BJ (cell line): ENCODE measurements at regions not wholly inside any gene's neighbourhood (a gene's known extent, or its start where the extent isn't known, plus 50 kb on each side); places are given as distances from the start of the nearest gene placed in this dataset.

Source experiments
- CTCF ChIA-PET: fragments of 350-600 bp; formaldehyde crosslinking; extraction: SDS; loops from one replicate; lab custom pipeline; 2021; ENCODE audit warnings: antibody characterized with exemption, inconsistent platforms; lab: Yijun Ruan, JAX
- POLR2A ChIA-PET: fragments of 300-600 bp; sonication (Branson Sonifier 250); formaldehyde crosslinking; extraction: SDS; loops from one replicate; lab custom pipeline; 2021; ENCODE audit warnings: antibody characterized with exemption; lab: Charles Lee
- DNase-seq: peaks from one replicate; pipeline ENCODE4 v3.0.0-alpha.2; 2011; ENCODE audit warnings: low read depth
- H3K27me3 ChIP-seq: 2 replicates; pipeline ENCODE4 v1.6.0; 2011; ENCODE audit warnings: low read length; ENCODE audit not compliant: control insufficient read depth, insufficient read depth
- H3K36me3 ChIP-seq: 2 replicates; pipeline ENCODE4 v1.5.1; 2011; ENCODE audit warnings: low read length; ENCODE audit not compliant: control insufficient read depth, insufficient read depth
- H3K4me3 ChIP-seq: 2 replicates; pipeline ENCODE4 v1.5.1; 2011; ENCODE audit warnings: low read depth, mild to moderate bottlenecking, control low read depth, low read length
- TF ChIP-seq, protein P1 (sequence below): IDR thresholded peaks from 2 replicates; pipeline ENCODE4 v1.5.1; 2011; ENCODE audit warnings: low read depth, mild to moderate bottlenecking, control low read depth, inconsistent platforms, low read length, moderate library complexity; ENCODE audit not compliant: insufficient read depth

GRCh38 chr11:101321222-101321621, 191.6 kb upstream of the PGR start:
- TF ChIP-seq, protein P1, sequence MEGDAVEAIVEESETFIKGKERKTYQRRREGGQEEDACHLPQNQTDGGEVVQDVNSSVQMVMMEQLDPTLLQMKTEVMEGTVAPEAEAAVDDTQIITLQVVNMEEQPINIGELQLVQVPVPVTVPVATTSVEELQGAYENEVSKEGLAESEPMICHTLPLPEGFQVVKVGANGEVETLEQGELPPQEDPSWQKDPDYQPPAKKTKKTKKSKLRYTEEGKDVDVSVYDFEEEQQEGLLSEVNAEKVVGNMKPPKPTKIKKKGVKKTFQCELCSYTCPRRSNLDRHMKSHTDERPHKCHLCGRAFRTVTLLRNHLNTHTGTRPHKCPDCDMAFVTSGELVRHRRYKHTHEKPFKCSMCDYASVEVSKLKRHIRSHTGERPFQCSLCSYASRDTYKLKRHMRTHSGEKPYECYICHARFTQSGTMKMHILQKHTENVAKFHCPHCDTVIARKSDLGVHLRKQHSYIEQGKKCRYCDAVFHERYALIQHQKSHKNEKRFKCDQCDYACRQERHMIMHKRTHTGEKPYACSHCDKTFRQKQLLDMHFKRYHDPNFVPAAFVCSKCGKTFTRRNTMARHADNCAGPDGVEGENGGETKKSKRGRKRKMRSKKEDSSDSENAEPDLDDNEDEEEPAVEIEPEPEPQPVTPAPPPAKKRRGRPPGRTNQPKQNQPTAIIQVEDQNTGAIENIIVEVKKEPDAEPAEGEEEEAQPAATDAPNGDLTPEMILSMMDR: no peak
- CTCF ChIA-PET: no interaction called here
- Histone ChIP-seq H3K36me3 (no peaks in the 10 kb centered on the region), H3K4me3 (no peak overlapping the region), H3K27me3 (no peaks in the 10 kb centered on the region)
- POLR2A ChIA-PET: no interaction called here
- DNase-seq: no peak

- no peaks in the 10 kb centered on the region for H3K36me3 ChIP-seq
- no peaks in the 10 kb centered on the region for H3K27me3 ChIP-seq
- TF ChIP-seq, protein P1: no peak
- CTCF ChIA-PET: no interaction called here
- no peak for DNase-seq
- POLR2A ChIA-PET: no interaction called here
- H3K4me3 ChIP-seq: no peak overlapping the region
Measured at GRCh38 chr11:101306721-101307120, 177.1 kb upstream of the PGR start.

GRCh38 chr11:101305496-101305895, 175.9 kb upstream of the PGR start:
- no peak for DNase-seq
- ChIA-PET CTCF (no interaction called here), POLR2A (no interaction called here)
- Histone ChIP-seq H3K36me3 (no peaks in the 10 kb centered on the region), H3K27me3 (no peaks in the 10 kb centered on the region), H3K4me3 (no peak overlapping the region)
- TF ChIP-seq, protein P1: no peak

DNA sequence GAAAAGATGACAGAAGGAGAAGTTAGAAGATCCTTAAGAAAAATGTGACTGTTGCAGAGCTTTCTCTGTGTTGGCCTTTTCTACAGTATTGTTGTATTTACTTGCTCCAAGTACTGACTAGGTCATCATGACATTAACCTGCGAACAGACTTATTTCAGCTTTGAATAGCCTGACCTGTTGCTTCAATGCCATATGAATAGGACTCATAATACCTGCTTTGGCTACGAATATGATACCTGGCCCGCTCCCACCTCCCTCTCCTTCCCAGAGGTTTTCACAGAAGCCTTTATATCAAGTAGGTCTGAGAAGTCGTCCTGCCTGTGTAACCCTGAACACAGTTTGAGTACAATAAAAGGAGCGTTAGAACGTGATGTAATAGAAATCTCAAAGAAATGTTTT, 169.6 kb upstream of the PGR start:
- DNase-seq: no peak
- H3K4me3 ChIP-seq: no peak overlapping the region
- TF ChIP-seq, protein P1: no peak
- no peaks in the 10 kb centered on the region for H3K27me3 ChIP-seq
- ChIA-PET POLR2A (no interaction called here), CTCF (no interaction called here)
- H3K36me3 ChIP-seq: no peaks in the 10 kb centered on the region

DNA sequence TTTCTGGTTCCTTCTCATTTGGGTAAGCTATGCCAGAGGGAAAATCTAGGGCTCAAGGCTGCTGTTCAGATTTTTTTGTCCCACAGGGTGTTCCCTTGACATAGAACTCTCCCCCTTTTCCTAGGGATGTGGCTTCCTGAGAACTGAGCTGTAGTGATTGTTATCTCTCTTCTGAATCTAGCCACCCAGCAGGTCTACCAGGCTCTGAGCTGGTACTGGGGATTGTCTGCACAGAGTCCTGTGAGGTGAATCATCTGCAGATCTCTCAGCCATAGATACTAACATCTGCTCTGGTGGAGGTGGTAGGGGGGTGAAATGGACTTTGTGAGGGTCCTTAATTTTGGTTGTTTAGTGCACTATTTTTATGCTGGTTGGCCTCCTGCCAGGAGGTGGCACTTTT, 167.3 kb upstream of the PGR start:
- DNase-seq: no peak
- Histone ChIP-seq H3K36me3 (no peaks in the 10 kb centered on the region), H3K27me3 (no peaks in the 10 kb centered on the region), H3K4me3 (no peak overlapping the region)
- ChIA-PET CTCF (no interaction called here), POLR2A (no interaction called here)
- TF ChIP-seq, protein P1: no peak
